ENCODE measurements at regions not wholly inside any gene's neighbourhood (a gene's known extent, or its start where the extent isn't known, plus 50 kb on each side); places are given as distances from the start of the nearest gene placed in this dataset.
A peak's percentile ranks its signal among the peaks of the same experiment; 100 is the strongest.

DNA sequence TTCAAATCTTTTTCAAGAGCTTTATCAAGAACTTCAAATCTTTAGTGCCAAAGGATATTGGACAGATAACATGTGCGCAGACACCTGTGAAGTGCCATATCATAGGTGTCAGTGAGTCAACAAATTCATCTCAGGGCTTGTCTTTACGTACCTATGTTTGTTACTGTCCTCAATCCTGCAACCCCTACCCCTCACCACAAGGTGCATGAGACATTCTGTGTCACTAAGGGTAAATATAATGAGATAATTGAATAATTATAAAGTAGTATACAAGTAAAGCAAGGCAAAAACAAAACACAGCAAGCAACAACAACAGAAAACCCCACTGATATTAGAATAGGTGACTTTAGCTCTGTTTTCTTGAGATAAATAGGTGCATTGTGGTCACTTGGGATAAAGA is 1495.8 kb upstream of the TMEFF2 start:
- FAIRE-seq: no peak
- DNase-seq (ENCODE audit: low spot score): no peak

DNA sequence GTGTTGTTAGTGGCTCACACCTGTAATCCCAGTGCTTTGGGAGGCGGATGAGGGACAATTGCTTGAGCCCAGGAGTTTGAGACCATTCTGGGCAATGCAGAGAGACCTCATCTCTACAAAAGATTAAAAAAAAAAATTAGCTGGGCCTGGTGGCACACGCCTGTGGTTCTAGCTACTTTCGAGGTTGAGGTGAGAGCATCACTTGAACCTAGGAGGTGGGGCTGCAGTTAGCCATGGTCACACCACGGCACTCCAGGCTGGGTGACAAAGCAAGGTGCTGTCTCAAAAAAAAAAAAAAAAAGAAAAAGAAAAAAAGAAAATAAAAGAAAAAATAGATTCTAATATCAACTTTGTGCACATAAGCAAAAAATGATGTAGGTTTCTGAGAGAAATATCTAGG is 1492.5 kb upstream of the TMEFF2 start:
- DNase-seq (ENCODE audit: low spot score) (no peak), FAIRE-seq (no peak)

DNA sequence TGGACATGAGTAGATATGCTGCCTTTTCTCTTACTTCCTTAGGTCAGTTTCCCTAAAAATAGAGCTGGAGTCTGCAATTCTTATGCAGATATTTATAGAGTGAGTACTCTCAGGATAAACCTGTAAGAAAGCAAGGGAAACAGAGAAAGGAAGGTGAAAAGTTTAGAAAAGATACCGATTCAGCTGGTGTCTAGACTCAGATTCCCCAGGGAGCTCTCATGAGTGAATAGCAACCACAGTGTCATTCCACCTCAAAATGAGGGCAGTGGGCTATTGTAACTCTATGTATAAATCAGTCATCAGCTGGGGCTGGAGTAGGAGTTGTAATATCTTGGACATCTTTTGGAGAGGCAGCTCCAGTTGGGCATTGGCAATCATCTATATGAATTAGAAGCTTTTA is 1485.1 kb upstream of the TMEFF2 start:
- DNase-seq (ENCODE audit: low spot score): no peak

DNA sequence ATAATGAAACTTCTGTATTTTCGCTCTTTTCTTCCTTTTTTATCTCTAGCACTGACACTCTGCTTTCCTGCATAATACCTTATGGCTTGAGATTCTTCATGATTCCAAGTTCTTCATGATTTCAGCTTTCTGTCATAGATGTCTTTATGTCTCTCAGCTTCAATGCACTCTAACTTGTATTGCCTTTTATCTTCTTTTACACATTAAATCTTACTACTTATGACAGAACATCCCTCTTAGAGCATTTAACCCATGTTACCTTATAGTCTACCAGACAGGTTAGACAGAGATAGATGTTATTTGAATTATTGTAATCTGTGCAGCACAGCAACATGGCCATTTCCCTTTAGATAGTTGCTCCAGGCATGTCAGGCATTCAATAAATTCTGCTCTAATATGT is 1475.7 kb upstream of the TMEFF2 start:
- DNase-seq (ENCODE audit: low spot score) (no peak), FAIRE-seq (no peak)

More for the DNA sequence above, 1485.1 kb upstream of the TMEFF2 start:
- no peak for FAIRE-seq

DNA sequence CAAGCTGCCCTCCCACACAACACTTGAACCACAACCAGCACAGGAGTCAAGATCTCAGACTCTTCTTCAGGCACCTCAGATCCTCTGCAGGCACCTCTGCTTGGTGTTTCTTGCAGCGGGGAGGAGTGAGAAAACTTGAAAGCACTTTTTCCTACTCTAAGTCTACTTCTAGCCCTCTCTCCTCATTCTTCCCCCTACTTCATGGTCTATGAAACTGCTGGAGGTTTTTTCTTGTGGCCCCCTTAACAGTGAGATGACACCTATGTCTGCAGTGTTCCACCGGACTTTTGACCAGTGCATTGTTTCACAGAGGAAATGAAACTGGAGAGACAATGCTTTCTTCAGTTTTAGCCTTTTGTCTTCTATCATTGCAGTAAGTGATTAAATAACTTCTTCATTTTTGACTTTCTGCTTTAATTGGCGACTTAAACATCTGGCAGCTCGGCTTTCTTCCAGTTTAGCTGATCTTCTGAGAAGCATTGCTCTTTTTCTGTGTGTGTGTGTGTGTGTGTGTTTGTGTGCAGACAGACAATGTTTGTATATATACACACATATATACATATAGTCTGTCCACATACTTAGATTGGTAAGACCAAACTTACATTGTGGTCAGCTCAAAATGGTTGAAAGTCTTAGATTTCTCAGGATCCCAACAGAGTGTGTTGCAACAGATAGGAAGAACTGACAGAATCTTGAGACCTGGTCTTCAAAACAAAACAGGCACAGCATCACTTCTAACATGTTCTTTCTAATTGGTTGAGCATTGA is 1474.0 kb upstream of the TMEFF2 start:
- FAIRE-seq: no peak
- no peak for DNase-seq (ENCODE audit: low spot score)

DNA sequence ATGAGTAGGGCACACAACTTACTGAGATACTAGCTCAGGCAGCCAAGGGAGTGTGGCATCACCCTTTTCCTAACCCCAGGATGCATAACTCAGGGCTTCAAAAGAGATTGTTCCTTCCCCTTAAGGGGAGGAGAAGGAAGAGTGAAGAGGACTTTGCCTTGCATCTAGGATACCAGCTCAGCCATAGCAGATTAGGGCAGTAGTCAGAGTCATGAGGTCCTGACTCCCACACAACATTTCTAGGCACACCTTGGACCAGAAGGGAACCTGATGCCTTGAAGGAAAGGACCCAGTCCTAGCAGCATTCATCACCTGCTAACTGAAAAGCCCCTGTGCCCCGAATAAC is 1433.2 kb upstream of the TMEFF2 start:
- no peak for DNase-seq (ENCODE audit: low spot score)
- no peak for FAIRE-seq

DNA sequence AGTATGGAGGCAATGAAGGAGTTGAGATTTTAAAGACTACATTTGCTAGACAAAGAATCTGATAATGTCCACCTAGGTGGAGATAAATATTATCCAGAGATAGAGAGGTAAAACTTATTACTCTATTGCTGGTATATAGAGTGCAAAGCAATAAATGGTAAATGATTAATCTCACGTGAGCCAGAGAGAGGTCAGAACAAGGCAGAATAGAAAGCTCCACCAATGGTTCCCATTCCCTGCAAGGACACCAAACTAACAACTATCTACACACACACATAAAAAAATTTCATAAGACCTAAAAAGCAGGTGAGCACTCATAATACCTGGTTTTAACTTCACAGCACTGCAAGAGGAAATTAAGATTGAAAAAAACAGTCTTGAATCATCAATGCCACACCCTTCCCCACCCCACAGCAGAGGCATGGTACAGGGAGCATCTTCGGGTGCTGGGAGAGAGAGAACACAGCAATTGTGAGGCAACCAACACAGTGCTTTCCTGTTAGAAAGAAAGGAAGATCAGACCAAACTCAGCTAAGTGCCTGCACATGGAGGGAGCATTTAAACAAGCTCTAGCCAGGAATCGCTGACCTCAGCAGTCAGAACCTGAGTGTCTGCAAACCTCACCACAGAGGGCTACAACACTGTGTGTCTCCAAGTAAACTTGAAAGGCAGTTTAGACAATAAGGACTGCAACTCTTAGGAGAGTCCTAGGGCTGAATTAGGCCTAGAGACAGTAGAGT is 1432.6 kb upstream of the TMEFF2 start:
- no peak for DNase-seq (ENCODE audit: low spot score)
- no peak for FAIRE-seq

DNA sequence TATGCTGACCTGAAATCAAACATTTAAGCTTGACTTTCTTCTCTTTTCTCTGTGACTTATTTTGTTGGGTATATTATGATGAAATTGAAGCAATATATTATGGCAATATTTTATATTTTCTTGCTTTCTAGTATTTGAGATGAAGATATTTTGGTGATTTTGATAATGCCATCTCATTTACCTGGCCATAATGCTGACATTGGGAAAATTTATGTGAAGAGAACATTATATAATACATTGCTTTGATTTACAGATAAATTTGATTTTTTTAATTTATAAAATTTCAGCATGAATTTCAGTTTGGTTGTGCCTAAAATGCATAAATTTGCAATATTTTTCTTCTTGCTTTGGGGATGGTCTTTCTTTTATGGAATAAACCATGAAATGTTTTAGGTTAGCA is 1413.7 kb upstream of the TMEFF2 start:
- DNase-seq (ENCODE audit: low spot score): no peak
- FAIRE-seq: no peak

DNA sequence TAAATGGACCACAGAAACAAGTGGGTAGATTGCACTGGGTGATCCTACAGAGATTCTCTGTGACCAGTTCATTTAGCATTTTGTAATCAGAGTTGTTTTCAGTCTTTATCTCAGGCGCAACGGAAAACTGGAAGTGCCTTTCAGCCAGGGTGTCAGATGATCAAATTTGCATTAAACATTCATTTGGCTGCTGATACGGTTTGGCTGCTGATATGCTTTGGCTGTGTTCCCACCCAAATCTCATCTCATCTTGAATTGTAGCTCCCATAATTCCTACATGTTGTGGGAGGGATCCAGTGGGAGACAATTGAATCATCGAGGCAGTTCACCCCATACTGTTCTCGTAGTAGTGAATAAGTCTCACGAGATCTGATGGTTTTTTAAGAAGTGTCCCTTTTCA is 1396.1 kb upstream of the TMEFF2 start:
- FAIRE-seq: no peak
- no peak for DNase-seq (ENCODE audit: low spot score)

DNA sequence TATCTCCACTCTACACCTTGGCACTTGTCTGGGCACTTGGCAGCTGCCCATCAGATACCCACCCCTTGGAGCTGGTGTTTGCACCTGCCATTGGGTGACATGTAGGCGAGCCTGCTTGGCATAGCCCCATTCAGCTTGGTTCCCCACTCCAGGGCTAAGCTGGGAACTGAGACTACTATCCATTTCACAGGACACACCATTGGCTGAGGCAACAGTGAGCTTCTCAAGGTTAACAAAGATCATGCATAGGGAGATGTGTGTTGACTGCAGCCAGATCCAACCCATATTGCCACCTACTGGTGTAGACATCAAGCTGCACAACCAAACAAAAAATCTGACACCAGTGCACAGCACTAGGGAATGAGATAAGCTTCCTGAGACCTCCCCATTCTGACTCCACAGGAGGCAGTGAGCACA is 1389.8 kb upstream of the TMEFF2 start:
- DNase-seq (ENCODE audit: low spot score) (peak; percentile 21), FAIRE-seq (peak; percentile 78)

DNA sequence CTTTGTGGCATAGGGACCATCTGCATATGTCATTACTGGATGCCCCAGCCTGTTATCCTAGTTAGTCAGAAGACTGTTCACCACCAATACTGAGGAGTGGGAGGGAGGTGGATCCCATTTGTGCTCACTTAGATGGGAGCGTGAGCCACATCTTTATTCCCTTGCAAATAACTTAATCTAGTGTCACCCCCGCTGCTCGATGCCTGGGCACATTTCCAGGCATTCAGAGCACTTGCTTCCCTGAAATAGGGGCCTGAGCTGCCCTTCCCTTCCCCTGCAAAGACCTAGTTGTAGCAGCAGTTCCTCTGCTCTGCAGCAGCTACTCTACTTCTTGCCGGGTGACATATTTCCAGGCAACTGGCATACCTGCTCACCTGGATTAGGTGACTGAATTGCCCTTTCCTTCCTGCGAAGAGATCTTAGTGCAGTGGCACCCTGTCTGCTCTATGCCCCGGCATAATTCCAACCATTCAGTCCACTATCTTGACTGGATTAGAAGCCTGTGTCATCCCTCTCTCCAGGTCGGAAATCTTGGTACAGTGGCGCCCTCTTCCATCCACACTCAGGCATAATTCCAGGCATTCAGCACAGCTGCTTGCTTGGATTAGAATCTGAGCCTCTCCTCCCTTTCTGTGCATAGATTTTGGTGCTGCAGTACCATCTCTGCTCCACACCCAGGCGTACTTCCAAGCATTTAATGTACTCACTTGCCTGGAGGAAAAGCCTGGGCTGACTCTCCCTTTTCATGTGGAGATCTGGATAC is 1389.1 kb upstream of the TMEFF2 start:
- FAIRE-seq (no peak), DNase-seq (ENCODE audit: low spot score) (peak; percentile 8)

DNA sequence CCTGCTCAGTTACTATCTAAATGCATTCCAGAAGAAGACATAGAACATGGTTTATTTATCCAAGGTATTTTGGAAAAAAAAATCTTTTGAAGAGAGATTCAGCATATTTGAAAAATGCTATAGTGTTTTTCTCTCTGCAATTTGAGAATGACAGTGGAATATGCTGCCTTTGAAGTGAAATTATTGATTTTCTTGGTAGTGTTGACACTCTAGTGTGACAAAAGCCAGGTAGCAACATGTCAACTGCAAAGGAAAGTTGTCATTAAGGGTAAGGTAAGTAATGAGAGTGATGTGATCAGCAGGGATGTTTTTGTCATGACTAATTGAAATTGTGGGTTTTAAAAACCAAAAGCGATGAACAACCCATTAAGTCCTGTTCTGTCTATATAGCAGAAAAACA is 1387.1 kb upstream of the TMEFF2 start:
- no peak for FAIRE-seq
- DNase-seq (ENCODE audit: low spot score): no peak

DNA sequence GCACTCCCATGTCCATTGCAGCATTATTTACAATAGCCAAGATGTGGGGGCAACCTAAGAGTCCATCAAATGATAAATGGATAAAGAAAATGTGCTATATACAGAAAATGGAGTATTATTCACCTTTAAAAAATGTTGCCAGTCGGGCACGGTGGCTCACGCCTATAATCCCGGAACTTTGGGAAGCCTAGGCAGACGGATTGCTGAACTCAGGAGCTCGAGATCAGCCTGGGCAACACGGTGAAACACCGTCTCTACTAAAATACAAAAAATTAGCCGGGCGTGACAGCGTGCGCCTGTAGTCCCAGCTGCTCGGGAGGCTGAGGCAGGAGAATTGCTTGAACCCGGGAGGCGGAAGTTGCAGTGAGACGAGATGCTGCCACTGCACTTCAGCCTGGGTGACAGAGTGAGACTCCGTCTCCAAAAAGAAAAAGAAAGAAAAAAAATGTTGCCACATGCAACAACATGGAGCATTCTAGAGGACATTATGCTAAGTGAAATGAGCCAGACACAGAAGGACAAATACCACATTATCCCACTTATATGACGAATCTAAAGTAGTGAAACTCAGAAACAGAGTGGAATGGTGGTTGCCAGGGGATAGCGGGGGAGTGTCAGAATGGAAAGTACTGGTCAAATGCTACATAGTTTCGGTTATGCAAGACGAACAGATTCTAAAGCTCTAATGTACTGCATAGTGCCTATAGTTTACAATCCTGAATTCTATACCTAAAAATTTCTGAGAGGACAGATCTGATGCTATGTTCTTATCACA is 1385.6 kb upstream of the TMEFF2 start:
- FAIRE-seq (no peak), DNase-seq (ENCODE audit: low spot score) (no peak)

DNA sequence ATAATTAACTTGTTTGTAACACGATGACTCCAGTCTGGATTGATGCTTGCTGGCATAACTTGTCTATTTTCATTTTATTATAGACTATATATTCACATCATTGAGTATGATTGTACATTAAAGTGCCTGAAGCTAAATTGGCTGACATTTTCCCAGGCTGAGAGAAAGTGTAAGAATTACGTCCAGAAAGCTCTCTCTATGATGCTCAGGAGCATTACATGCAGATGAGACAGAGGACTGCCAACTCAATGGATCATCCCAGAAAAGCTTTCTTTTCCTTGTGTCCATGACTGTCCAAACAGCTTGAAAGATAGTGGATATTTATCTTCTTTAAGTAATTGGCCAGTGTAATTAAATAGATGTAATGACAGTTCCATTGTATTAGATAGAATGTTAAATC is 1372.2 kb upstream of the TMEFF2 start:
- DNase-seq (ENCODE audit: low spot score) (no peak), FAIRE-seq (no peak)

DNA sequence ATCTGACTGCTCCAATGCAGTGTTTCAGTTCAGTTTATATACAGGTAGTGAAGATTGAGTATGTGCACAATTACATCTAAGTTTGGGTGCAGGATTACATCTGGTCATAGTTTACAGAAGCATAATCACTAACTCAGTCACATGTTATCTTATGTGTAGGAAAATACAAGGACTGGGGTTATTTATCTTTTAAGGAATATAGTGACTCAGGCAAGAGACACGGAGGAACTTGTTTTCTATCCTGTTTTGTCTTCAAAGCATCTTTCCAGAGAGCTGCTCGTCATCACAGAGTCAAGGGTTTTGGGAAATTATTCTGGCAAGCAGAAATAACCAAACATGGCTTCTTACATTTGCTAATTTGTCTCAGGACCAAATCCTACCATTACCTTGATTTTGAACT is 1371.5 kb upstream of the TMEFF2 start:
- FAIRE-seq (no peak), DNase-seq (ENCODE audit: low spot score) (no peak)

DNA sequence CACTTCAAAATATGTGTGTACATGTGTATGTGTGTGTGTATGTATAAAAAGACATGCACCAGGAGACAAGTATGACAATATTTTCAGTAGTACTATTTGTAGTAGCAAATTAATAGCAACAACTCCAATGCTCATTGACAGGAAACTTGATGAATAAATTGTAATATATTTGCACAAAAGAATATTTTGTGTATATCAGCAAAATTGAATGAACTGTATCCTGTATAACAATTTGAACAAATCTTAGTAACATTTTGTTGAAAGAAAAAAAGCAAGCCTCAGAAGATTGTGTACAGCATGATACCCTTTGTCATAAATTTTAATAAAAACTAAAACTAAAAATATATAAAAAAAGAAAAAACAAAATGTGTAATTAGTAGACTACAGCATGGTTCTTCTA is 1367.3 kb upstream of the TMEFF2 start:
- DNase-seq (ENCODE audit: low spot score) (no peak), FAIRE-seq (no peak)

DNA sequence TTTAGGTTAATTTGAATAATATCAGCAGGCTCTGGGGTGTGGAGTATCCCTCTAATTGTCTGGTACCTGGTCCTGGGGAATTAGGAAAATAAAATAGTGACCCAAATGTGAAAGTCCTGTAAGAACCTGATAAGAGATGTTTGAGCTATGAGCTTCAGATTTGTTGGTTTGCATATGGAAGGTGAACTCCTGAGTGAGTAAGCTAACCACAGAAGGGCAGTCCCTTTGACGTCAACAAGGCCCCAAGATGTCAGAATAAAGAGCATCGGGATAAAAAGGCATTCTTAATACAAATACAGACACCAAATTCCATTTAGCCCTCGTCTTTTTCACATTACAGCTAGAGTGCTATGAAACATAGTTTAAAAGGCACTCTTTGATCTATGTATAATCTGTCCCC is 1366.3 kb upstream of the TMEFF2 start:
- FAIRE-seq: no peak
- DNase-seq (ENCODE audit: low spot score): no peak

DNA sequence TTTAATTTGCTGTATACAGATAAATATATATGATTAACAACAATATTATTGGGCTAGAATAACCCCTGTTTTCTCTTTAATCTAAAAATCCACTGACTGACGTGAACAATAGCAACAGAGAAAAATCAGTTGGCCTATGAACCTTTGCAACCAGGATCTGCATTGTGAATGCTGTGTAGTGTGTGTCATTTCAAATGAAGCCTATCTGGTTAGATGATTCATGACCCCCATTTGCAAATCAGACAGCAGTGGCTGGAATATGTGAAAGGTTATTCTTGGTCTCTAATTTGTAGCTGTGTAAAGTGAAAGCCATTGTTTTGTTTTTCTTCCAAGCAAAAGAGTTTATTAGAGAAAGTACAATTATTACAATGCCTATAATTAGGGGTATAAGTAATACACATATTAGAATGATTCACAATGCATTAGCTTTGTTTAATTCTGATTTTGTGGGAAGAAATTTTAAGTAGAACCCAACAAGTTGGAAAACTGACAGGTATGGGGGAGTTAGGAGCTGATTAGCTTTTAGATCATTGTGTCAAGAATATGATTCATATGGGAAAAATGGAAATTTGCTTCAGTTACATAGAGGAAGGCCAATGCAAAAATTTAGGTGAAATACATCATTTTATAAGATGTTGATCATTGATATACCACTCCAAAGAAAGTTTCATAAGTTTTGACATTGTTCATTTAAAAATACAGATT is 1362.2 kb upstream of the TMEFF2 start:
- FAIRE-seq (no peak), DNase-seq (ENCODE audit: low spot score) (no peak)

DNA sequence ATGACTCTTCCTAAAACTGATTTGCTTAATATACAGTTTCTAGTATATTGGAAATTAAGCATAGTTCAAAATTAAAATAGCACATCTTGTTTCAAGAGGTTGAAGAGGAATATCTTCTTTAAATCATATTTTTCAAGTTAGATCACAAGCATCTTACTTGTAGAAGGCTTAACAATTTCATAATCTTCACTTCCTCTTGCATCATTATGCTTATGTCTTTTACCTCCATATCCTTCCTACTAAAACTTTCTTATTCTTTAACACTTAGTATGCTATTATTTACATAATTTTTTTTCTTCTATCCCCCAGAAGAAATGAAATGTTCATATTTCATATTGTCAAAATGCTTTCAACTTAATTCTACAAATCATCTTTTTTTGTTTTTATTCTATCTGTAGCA is 1354.9 kb upstream of the TMEFF2 start:
- DNase-seq (ENCODE audit: low spot score): no peak
- FAIRE-seq: no peak

DNA sequence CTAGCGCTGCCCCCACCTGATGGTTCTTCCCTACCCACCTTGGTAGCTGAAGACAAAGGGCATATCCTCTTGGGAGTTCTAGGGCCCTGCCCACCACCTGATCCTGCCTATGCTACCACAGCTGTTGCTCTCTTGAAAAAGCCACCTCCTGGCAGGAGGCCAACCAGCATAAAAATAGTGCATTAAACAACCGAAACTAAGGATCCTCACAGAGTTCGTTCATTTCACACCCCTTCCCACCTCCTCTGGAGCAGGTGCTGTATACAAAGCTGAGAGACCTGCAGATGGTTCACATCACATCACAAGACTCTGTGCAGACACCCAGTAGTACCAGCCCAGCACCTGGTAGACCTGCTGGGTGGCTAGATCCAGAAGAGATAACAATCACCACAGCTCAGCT is 1348.0 kb upstream of the TMEFF2 start:
- no peak for FAIRE-seq
- DNase-seq (ENCODE audit: low spot score): no peak

DNA sequence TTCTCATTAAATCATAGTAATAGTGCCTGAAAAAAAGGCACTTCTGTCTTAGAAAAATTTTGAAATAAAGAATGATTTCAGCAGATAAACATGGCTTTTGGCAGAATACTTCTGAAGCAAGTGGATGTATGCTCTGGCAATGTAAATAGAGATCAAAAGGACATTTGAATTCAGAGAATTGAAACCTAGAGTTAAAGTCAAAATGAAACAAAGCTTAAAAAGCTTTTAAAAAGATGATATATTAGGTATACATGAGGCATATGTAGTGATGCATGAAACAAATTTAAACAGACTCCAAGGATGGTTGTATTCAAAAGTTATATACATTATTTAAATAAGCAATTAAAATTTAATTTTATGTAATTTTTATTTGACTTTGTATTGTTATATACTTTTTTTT is 1344.5 kb upstream of the TMEFF2 start:
- DNase-seq (ENCODE audit: low spot score) (no peak), FAIRE-seq (no peak)
